HL-60/S4 (cell line): ENCODE measurements at regions not wholly inside any gene's neighbourhood (a gene's known extent, or its start where the extent isn't known, plus 50 kb on each side); places are given as distances from the start of the nearest gene placed in this dataset.
"Not testable (repeated sequence)": the region's sequence is repeated elsewhere in the genome, so short reads cannot be mapped to it uniquely, and the experiment has no call there.

ENCODE experiments used
- in situ Hi-C: fragments of 300-500 bp; cut with MboI; formaldehyde crosslinking; loops from 2 replicates; pipeline ENCODE4 v1.14.3; 2022; ENCODE audit warnings: low sequenced_read_pairs

DNA sequence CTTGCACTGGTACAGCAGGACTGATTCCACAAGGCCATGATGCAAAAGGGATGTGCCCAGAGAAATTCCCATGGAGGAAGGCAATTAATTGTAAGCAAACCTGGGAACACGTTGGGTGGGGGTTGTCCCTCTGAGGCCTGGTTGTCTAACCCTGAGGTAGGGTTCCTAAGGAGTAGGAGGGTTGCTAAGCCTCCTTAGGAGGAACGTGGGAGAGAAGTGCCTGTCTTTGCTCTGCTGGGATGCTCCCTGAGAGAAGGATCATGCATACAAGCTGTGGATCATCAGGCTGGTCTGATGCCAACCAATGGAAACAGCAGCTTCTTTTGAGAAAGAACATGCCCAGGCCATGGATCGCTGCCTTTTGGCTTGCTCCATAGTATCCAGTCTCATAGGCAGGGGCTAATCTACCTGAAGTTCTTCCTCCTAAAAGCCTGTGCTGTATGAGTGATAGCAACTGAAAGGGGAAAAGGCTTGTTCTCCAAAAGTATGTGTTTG is 203.7 kb upstream of the NPVF start:
- in situ Hi-C loops = no loop called here

DNA sequence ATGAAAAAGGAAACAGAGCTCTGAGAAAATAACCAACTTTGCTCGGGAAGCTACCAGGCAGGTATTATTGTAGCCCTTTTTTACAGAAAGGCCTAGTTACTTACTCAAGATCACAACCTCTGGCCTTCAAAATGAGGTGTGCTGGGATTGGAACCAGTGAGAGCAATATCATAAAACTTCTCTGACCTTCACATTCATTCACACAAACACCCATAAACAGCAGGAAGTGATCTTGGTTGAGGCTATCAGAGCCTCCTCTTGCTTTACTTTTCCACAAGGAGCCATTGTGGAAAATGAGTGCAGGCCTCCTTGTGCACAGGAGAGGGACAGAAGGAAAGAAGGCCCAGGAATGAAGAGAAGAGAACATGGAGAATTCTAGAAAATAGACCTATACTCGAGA is 204.5 kb upstream of the NPVF start:
- in situ Hi-C loops = no loop called here

DNA sequence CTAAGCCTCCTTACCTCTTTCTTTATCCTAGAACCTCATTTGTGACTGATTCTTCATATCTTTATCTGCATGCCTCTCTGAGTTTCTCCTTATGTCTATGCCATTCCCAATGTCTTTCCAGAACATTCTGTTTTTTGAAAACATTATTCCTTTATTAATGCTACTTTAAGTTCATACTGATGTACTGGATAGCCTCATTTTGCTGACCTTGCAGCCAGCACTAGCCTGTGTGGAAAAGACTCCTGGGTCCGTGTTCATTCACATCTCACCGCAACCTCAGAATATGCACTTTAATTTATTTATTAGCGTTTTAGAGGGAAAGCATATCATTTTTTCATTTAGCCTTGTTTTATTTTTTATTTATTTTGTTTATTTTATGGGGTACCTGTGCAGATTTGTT is 208.1 kb upstream of the NPVF start:
- in situ Hi-C loops = no loop called here

DNA sequence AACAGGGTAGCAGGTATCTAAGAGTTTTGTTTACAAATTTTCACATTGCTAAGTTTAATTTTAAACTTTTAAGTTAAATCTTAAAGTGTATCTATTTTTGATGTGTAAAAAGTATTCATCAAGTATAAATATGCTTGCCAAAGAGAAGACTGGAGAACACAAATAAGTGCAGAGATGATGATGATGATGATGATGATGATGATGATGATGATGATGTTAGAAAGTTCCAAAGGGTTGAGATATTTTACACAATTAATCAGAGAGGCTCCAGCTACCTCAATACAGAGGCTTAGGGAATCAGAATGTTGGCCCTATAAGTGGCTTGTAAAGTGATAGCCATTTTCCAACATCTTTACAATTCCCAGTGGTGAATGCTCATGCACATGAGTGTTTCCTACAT is 209.0 kb upstream of the NPVF start:
- in situ Hi-C loops = no loop called here

DNA sequence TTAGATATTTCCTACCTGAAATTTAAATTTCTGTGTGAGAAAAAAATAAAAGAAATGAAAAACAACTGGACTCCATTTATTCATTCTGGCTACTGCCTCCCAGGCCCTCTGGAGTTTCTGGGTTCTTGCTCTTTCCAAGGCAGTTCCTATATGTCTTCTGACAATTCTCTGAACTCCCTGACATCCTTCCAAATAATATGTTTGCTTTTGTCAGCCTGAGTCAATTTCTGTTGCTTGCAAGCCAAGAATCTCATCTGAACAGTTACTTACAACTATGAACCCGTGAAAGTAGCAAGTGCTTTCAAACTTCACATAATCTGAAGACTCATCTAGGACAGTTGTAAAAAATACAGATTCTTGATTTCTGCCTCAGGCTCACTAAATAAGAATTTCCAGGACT is 216.7 kb upstream of the NPVF start:
- in situ Hi-C loops = no loop called here

DNA sequence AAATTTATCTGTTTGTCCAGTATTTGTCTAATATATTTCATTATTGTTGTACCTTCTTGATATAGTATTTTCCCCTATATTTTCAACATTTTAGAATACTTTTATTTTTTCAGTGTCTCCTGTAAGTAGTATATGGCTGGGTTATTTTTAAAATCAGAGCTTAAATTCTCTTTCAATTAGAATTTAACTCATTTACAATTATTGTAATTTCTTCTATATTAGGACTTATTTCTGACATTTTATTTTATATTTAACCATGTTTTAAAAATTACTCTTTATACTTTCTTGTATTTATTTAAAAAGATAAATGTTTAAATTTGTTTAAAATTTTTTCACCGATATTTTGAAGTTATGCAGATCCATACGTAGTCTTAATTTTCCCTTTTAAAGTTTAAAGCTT is 220.0 kb upstream of the NPVF start:
- in situ Hi-C loops = no loop called here

DNA sequence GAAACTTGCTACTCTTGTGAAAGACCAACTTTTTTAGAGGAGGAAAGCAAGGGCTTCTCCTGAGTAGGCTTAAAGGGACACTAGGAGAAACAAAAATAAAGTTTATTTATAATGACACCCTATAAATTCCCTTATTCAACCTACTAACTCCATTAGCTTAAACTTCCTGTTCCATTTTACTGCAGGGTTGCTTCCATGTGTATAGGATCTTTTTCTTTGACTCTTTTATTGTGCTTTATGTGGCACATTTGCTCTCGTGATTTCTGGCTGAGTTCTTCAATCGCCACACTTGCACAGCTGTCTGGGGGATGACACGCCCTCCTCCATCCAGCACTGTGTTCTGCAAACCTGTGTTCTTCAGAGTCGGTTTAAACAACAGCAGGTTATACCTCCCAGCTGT is 225.7 kb upstream of the NPVF start:
- in situ Hi-C loops = no loop called here

DNA sequence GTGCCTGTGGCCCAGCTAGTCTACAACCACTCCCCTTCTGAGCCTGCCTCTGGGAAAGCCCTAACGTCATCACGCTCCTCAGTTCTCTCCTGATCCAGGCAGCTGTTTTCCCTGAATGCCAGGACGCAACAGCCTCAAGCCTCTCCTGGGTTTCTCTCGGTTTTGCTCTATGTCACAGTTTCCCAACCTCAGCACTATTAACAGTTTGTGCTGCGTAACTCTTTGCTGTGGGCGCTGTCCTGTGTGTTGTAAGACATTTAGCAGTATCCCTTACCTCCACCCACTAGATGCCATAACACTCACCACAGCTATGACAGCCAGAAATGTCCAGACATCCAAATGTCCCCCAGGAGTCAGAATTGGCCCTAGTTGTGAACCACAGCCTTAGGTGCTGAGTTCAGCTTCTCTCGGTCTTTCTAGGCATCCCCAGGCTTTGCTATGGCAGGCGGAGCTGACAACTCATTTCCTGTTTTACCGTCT is 226.3 kb upstream of the NPVF start:
- in situ Hi-C loops = no loop called here

DNA sequence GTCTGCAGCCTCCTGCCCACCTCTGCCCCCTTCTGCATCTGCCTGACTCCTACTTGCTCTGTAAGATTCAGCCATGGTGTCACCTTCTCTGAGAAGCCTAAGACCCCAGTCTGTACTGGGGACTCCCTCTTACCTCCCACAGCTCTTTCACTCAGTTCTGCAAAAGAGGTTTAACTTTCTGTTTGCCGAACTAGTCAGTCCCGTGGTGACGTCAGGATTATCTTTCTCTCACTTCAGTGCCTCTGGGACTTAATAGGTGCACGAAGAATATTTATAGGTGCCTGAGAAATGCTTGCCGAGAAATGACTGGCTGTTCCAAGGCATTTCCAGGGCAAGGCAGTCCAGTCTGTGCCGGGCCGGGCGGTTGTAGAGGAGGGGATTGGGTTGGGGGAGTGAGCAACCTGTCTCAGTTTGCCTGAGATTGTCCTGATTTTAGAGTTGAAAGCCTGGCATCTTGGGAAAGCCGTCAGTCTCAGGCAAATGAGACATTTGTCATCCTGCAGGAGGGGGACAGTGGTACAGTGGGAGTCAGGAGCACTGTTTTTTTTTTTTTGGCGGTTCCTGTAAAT is 227.5 kb upstream of the NPVF start:
- in situ Hi-C loops = no loop called here

DNA sequence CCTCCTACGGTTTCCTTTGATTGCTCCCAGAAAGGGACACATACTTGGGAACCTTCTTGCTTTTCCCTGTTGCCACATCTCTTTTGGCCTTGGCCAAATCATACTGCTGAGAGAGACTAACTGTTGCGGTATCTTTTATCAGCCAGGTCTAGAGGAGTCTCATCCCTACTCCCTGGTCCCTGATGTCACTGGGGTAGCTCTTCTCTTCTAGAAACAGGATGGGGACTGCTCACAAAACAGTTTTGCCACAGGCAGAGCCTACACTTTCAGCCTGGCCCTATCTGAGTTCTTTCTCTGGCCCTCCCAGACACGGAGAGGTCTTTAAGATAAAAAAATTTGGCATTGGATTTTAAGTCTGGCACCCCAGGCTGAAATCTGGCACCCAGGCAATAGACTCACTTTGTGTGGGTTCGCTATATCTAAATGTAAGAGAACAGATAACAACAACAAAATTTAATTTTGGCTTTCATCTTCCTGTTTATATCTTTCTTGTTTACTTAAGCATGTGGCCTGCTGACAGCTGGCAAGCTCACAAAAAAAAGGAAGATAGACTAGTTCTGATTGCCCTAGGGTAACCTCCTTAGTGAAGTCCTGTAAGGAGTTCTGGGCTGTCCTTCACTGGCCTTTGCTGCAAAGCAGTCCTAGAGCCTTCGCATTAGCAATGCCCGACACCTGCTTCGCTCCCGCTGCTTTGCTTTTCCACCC is 228.3 kb upstream of the NPVF start:
- in situ Hi-C loops = no loop called here

DNA sequence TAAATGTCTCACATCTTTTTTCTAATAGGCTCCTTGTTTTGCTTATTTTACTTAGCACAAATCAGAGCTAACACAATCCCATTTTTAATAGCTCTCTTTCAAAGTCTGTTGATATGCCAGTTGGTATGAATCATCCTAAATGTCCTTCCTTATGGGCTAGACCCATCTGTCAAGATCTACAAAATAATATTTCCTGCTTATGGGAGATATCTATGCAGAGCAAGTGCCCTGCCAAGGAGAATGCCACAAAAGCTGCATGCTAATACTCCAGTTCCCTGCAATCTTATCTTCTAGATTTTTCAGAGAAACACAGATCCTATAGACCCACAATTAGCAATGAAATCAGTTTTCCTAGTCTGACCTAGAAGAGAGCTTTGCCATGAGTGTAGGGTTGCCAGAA is 230.8 kb upstream of the NPVF start:
- in situ Hi-C loops = no loop called here

DNA sequence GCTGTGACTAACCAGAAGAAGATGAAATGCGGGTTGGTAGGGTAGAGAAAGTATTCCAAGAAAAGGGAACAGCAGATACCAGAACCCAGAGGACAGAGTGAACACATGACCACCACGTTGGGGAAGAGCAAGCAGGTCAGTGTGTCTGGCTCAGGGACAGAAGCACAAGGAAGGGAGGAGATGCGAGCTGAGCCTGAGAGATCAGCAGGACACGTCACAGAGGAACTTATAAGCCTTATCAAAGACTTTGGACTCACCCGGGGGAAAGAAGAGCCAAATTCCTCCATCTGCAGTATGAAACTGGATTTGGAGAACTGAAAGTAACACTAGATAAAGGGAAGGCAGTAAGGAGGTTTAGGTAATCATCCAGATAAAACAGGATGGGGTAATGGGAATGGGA is 232.1 kb upstream of the NPVF start:
- in situ Hi-C loops = no loop called here

DNA sequence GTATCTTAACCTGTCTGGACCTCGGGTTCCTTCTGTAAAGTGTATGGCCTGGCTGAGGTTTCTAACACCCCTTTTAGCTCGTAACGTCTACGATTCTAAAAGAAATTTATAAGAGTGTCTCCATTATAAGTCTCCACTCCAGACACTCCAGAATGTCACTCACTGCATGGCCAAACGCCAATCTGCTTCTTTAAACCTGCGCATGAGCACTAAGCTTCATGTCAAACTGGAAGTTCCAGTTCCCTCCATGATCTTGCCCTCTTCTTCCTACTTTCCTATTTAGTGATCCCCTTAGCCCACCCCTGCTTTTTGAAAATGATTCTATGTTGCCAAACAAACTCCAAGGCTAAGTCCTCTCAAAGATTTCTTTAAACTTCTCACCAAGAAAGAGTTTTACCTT is 241.4 kb upstream of the NPVF start:
- in situ Hi-C loops = no loop called here

DNA sequence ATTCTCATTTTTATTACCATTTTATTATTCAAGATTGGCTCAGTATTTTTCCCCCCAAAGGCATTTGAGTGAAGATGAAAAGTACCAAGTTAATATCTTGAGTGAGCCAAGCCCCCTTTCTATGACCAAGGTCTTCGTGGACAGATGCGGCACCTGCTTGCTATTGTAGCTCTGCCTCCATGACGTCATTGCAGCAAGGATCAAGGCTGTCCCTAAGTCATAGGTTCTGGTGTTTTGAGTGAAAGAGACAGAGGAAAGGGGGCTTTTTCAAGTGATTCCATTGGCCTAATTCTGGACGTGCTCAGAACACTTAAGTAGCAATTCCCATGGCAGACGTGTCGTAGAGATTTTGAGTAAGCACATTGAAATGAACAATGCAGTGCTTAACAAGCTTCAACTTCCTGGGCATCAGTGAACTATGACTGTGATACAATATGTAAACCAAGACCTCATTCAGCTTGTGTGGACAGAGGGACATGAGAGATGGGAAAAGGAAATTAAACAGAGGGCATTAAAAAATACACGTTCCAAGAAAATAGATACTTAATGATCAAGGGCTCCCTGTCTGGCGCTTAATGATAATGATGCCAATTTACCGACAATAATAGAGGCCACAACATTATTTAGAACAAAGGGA is 248.7 kb upstream of the NPVF start:
- in situ Hi-C loops = no loop called here

DNA sequence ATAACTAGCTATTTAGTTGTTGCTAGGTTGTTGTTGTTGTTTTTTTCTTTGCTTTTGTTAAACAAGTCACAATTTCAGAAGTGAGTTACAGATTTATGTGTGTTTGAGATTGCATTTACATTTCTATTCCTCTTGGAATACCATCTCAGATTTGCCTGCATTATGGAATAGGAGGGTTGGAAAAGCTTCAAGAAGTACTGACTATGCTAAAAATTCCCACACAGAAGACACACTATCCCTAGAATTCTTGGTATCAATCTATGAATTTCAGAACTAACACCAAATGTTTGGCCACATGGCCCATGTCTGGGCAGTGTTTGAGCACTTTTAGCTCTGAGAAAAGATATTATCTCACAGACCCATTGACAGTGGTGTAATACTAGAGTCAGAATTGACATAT is 249.9 kb upstream of the NPVF start:
- in situ Hi-C loops = not testable (repeated sequence)

DNA sequence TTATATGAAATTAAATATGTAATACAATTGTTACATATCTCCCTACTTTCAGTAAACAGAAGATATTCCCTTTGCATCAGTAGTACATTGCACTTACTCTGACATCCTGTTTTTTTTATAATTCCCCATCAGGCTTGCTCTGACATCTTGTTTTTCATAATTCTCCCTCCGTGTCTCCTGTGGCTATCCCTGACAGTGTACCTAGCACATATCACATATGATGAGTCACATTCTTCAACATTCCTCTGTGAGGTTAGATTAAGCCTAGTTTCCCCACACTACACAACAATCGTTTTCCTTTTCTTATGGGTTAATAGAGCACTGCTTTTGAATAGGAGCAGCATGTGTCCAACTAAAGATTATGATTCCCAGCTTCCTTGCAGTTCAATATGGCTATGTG is 250.6 kb upstream of the NPVF start:
- in situ Hi-C loops = no loop called here

DNA sequence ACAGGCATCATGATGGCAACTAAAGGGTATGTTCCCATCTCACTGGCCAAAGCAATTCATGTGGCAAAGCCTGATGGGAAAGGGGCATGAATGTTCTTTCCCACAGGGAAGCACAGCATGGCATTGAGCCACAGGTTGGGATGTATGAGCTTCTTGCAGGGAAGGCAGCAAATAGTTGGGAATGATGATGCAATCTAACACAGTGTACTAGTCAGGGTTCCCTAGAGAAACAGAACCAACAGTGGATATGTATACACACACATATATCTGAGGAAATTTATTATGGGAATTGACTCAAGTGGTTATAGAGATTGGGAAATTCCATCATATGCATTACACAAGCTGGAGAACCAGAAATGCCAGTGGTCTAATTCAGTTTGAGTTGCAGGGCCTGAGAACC is 253.6 kb upstream of the NPVF start:
- in situ Hi-C loops = no loop called here

DNA sequence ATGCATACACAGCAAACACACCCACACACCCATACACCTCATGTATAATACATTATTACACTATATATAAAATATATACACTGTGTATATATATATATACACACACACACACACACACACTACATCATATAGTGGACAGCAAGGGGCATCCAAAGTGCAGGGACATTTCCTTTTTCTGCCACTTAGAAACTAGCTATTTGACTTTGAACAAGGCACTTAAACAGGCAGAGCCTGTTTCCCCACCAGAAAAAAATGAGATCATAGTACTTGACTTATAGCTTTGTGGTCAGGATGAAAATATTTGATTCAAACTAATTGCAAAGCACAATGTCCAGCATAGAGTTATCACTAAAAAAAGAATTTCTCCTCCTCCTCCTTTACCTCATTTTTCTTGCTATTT is 254.3 kb upstream of the NPVF start:
- in situ Hi-C loops = no loop called here

DNA sequence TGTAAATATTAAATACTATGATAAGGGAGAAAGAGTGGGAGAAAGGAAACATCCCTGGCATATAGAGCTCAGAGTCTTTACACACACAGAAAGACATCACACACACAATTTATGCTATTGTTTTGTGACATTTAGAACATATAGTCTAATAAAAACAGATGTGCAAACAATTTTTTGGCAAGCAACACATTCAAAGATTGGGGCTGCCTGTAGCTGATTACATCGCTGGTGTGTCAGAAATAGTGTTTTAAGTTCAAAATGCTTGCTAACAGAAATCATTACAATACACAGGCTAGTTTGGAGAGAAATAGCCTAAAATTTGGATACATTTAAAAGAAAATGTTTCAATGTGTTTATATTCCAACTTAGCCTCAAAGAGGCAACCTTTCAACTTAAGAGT is 256.7 kb upstream of the NPVF start:
- in situ Hi-C loops = no loop called here

DNA sequence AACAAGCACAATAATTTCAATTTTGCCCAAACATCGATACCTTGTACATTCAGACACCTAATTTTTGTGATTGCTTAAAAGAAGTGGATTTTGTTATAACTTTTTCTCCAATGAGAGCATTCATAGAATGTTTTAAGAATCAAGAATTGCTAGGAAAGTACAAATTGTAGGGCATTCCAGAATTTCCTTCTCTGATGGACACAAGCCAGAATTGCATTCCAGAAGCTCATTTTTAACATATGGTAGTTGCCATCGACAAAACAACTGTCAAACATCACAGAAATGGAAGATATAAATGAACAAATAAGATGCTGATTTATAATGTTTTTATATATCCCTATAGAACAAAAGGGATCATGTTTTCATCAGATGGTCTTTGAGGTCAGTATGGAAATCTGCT is 258.4 kb upstream of the NPVF start:
- in situ Hi-C loops = no loop called here

DNA sequence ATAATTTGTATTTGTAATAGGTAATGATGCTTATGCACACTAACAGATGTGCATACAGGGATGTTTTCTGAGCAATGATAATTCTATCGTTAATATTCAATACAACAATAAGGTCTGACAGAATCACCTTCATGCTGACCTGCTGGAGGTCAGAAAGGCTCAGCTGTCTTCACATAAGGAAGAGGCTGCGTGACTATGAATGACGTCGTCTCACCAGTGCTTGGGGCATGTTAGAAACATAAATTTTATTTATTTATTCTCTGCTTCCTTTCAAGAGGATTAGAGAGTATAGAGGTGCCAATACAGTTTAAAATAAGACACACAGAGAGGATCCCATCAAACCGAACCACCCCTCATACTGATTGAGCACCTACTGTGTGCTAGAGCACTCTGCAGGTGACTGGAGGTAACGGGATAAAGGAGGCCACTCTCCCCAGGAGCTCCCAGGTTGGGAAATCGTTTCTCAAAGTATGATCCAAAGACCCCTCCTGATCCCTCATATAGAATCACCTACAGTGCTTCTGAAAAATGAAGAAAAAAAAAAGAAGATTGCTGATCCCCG is 265.6 kb upstream of the NPVF start:
- in situ Hi-C loops = no loop called here

DNA sequence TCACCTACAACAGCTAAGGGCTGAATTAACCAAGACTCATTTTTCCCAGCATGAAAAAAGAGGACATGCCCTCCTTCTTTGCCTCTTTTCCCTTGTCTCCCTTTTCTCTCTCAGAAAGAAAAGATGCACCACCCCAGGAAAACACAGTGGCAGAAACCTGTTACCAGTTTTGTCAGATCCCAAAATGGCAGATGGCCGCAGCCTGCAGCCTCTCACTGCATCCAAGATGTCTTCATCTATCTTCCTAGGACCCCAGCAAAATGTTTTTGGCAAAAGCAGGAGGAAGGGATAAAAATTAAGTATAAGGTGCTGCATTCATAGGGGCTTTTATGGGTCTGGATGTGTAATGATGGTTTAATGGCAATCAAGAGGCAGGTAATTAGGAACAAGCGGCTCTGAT is 266.6 kb upstream of the NPVF start:
- in situ Hi-C loops = no loop called here
